Amniotic stem cell (primary cell): ENCODE measurements at regions not wholly inside any gene's neighbourhood (a gene's known extent, or its start where the extent isn't known, plus 50 kb on each side); places are given as distances from the start of the nearest gene placed in this dataset.

Experiments
- DNase-seq: peaks from one replicate; lab custom pipeline; 2025; lab: John Stamatoyannopoulos, UW

DNA sequence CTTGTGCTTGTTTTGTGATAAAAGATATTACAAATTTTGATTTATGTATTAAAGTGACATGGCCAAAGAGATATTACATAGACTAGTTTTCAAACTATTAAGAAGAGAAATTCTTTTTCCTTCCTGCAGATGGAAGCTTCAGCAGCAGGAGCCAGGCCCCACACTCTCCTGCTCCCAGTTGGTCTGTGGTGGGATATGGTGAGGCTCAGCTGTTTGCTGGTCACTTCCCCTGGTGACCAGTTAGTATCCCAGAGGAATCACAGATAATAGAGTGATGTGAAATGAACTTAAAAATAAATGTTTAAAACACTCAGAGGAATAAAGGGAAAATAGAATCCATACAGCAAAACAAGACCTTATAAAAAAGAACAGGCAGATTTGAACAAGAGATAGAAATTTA is 154.7 kb downstream of the KTN1 start:
- DNase-seq = no peak

- DNase-seq = no peak
Measured at GRCh38 chr14:55739967-55740648, 160.1 kb downstream of the KTN1 start.

DNA sequence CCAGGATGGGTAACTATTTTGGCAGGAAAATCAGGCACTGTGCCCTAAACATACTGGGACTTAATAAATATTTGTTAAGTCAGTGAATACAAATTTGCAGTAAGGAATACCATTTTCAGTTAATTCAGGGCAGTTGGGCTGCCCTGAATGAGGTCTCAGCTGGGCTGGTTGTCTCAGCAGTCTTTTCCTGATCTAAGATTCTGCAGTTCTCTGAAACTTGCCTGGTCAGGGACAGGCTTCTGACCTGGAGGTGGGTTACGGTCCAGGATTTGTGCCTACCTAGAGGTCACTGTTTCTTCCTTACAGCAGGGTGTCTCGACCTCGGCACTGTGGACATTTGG is 160.6 kb downstream of the KTN1 start:
- DNase-seq = no peak

DNA sequence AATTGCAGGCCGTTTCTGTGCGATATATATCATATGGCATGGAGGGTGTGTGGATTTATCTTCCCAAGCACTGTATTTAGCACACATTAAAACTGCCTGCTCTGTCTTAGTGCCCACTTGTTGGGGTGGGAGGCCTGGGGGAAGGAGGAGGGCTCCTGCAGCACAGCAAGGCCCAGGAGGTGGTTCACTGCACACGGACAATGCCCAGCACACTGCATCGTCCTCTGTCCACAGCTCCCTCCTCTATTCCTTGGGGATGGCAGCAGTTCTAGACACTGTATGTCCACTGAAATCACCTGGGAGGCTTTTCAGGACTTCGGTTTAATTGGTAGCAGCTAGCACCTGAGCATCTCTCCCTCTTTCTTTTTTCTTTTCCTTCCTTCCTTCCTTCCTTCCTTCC is 161.2 kb downstream of the KTN1 start:
- DNase-seq = no peak

DNA sequence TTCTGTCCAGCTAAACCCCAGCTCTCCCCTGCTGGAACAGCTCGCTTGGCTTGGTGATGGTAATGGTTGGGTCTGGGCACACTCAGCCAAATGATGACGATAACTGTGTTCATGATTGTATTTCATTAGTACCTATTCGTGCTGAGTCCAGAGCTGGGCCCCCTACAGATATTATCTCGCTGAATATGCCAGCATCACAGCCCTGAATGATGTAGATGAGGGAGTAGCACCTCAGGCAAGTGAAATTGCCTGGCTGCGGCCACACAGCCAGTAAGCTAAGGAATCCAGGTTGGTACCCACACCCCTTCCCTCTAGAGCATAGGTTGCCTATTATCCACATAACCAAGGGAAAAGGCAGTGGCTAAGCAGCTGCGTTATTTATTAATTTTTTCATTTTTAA is 163.5 kb downstream of the KTN1 start:
- DNase-seq = no peak

DNA sequence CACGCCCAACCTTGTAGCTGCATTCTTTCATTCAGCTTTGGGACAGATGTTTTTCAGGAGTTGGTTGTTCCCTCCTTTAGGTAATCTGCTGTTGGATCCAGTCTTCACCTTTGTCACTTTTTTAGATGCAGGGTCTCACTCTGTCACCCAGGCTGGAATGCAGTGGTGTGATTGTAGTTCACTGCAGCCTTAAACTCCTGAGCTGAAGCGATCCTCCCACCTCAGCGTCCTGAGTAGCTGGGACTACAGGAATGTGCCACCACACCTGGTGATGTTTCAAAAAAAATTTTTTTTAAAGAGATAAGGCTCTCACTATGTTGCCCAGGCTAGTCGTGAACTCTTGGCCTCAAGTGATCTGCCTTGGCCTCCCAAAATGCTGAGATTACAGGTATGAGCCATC is 164.3 kb downstream of the KTN1 start:
- no peak for DNase-seq

- no peak for DNase-seq
Measured at GRCh38 chr14:55745906-55746305, 165.9 kb downstream of the KTN1 start.

DNA sequence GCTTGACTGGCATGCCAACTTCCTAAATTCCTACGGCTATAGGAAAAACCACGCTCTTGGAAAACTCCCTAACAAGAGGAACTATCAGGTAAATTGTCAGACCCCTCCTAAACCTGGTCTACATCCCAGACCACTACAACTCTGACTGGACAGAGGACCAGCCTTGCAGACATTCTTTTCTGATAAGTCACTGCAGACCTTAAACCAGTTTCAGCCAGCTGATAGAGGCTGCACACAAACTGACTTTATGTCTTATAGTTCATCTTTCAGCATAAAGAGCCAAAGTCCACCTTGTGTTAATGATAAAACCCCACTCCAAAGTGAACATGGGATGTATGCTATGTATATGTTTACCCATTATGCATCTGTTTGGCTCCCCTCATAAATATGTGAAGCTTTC is 166.6 kb downstream of the KTN1 start:
- DNase-seq = no peak

DNA sequence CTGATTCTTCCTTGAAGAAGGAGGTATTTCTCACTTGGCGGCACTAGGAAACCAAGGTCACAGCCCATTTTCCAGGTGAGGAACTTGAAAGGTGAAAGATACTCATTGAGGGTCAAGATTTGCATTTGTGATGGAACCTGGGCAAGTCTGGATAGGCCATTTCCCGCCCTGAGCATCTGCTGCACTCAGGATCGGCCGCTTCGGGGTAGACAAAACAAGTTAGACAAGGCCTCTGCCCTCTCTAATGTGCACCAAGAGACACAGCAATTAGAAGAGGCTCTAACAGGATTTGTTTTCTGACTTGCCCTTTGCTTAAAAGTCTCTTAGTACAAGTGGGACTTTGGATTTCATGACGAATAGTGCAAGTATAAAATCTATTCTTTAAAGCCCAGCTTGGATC is 167.2 kb downstream of the KTN1 start:
- no peak for DNase-seq

DNA sequence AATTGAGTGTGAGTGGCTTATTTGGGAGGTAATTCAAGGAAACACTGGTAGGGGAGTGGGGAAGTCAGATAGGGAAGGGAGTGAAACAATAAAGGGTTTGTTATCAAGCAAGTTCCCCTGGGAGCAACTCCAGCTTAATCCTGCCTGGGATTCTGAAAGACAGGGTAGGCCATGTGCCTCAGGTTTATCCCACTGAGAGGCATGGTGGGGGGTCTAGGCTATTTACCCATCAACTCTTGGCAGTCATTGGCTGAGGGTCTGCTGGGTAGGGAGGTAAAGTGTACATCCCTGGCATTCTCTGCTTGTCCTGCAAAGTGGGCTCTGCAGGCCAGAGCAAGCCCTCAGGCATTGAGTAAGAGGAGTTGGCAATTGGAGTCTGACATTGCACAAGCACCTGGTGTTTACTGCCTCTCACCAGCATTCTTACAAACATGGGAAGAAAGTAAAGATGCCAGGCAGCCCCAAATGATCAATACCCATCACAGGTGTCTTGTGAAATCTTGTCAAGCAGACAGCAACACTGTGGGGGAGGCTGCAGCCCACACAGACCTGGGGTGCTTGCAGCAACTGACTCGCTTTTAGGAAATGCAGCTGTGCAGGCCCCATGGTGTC is 169.3 kb downstream of the KTN1 start:
- no peak for DNase-seq

GRCh38 chr14:55749946-55750345 is 169.9 kb downstream of the KTN1 start:
- DNase-seq = no peak

- DNase-seq = no peak
Measured at GRCh38 chr14:55752580-55753390, 172.8 kb downstream of the KTN1 start.

- DNase-seq = no peak
Measured at GRCh38 chr14:55754471-55754870, 174.5 kb downstream of the KTN1 start.

DNA sequence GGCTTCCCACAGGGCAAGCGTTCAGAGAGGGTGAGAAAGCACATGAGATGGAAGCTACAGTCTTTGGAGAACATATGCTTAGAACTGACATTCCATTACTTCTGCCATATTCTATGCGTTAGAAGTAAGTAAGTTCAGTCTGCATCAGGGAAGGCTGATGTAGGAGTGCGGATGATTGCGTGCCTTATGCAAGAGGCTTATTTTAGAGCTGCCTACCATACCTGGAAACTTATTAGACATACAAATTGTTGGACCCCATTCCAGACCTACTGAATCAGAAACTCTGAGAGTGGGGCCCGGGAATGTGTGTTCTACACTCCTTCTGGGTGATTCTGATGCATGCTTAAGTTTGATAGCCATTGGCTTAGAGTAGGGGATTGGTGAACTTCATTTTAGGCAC is 174.9 kb downstream of the KTN1 start:
- DNase-seq = no peak

GRCh38 chr14:55756078-55756477 is 176.1 kb downstream of the KTN1 start:
- no peak for DNase-seq

DNA sequence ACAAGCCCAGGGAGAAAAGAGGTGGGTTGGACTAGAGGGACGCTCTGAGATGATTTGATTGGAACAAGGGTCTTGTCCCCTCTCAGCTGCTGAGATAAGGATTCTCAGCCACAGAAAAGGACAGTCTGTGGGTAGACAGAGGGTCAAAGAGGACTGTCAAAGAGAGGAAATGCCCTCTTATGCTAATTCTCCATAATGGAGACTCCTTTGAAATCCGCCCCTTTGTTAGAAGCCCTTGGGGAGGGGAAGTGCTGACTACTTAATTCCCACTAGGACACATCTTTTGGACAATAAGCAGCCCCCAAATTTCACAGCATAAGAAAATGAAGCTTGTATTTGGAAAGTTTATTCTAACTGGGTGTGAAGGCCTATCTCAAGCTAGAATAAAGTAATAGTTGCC is 176.6 kb downstream of the KTN1 start:
- DNase-seq = no peak

- DNase-seq = no peak
Measured at GRCh38 chr14:55758796-55759195, 178.8 kb downstream of the KTN1 start.

- DNase-seq = no peak
Measured at GRCh38 chr14:55760789-55761566, 181.0 kb downstream of the KTN1 start.

DNA sequence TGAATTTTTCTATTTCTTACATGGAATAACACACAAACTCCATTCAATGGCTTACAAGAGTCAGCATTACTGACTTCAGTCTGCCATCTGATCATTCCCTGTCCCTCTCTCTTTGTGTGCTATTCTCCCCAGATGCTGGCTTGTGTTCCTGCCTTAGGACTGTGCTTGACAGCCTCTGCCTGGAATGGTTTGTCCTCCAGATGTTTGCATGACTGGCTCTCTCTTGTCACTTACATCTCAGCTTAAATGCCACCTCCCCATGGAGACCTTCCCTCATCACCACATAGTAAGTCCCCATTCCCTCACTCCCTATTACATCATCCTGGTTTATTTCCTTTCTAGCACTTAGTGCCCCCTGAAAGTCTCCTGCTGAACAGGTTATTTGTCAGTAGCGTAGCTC is 181.6 kb downstream of the KTN1 start:
- no peak for DNase-seq

DNA sequence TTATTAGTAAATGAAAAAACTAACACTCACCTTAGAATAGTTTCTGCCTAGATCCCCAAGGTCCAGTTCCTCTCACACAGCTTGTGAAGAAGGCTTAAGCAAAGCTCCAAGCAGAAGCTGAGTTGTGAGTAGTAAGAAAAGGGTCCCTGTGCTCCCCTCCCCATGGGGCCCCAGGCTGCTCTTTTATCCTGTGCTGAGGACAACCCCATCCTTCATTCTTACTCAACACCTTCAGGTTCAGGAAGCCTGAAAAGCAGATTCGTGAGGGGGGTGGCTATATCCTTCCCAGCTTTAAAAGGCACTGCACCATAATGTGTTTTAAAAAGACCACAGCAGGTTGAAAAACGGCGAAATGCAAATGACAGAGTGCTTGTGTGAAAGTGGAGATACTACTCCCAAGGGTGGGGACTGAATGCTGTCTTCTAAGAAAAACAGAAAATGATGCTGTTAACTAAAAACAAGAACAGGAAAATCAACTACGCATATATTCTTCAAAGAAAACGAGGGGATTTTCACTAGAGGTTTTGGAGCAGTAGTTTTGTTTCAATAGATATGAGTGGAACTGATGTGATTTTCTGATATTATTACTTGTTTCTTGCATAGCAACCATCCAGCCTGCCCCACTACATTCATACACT is 182.7 kb downstream of the KTN1 start:
- DNase-seq = no peak

DNA sequence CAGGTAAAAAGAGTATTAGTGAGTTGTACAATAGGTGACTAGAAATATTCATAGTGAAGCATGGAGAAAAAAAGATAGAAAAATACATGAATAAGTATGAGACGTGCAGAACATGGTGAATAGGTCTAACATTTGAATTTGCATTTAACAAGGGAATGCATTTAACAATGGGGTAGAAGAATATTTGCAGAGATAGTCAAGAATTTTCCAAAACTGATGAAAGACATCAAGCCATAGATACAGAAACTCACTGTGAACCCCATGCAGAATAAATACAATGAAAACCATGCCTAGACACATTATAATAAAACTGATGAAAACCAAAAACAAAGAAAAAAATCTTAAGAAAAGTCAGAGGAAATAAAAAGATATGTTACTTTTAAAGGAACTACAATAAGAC is 184.8 kb downstream of the KTN1 start:
- DNase-seq = no peak

DNA sequence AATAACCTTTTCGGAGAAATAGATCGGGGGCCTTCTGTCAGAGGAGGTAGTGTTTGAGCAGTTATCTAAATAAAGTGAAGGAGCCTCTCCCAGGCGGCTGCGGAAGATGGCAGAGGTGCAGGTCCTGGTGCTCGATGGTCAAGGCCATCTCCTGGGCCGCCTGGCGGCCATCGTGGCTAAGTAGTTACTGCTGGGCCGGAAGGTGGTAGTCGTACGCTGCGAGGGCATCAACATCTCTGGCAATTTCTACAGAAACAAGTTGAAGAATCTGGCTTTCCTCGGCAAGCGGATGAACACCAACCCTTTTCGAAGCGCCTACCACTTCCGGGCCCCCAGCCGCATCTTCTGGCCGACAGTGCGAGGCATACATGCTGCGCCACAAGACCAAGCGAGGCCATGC is 186.1 kb downstream of the KTN1 start:
- no peak for DNase-seq
